ENCODE measurements at regions not wholly inside any gene's neighbourhood (a gene's known extent, or its start where the extent isn't known, plus 50 kb on each side); places are given as distances from the start of the nearest gene placed in this dataset.

GRCh38 chr4:116547632-116548031, 537.7 kb downstream of the TRAM1L1 start:
- H3K18ac ChIP-seq (ENCODE audit: insufficient read length, low read depth, low read length): no peak overlapping the region
- no peaks in the 10 kb centered on the region for H3K27me3 ChIP-seq (ENCODE audit: insufficient read depth, low read length)
- H2BK12ac ChIP-seq (ENCODE audit: insufficient read length, low read depth, low read length): no peak overlapping the region
- Mint-ChIP-seq H3K27me3 (ENCODE audit: low read depth) (no peaks in the 10 kb centered on the region), H3K9me3 (no peaks in the 10 kb centered on the region; a peak in 1 of 5 replicates), H3K36me3 (ENCODE audit: insufficient read depth in 1 of 3, low read depth in 3 of 3) (no peaks in the 10 kb centered on the region), H3K27ac (no peak overlapping the region), H3K4me3 (no peak overlapping the region), H3K4me1 (no peaks in the 10 kb centered on the region)
- no peak overlapping the region for H3K9ac ChIP-seq (ENCODE audit: extremely low read depth, insufficient read length, low read length)
- H3K27ac ChIP-seq (ENCODE audit: insufficient read length, low read depth, low read length): no peak overlapping the region
- H2BK20ac ChIP-seq (ENCODE audit: low read depth, low read length, poor library complexity, severe bottlenecking): no peak overlapping the region
- H3K4me2 ChIP-seq (ENCODE audit: insufficient read depth, insufficient read length, low read length): no peak overlapping the region
- H3K9me3 ChIP-seq (ENCODE audit: control insufficient read depth, low read depth, low read length): no peaks in the 10 kb centered on the region
- no peak overlapping the region for H2AFZ ChIP-seq (ENCODE audit: low read length)
- no peaks in the 10 kb centered on the region for H4K20me1 ChIP-seq (ENCODE audit: control insufficient read depth, insufficient read depth, insufficient read length)
- no CpG with 5 or more reads among the region's 2 CpGs for WGBS (ENCODE audit: extremely low coverage, insufficient read length, low lambda C conversion rate)
- no peaks in the 10 kb centered on the region for H3K4me1 ChIP-seq (ENCODE audit: insufficient read depth, low read length)
- no peak overlapping the region for H4K91ac ChIP-seq (ENCODE audit: insufficient read length, low read depth, low read length)
- H2AK5ac ChIP-seq (ENCODE audit: insufficient read length, low read length): no peak overlapping the region
- H3K23ac ChIP-seq (ENCODE audit: insufficient read length, low read depth, low read length): no peak overlapping the region
- no peaks in the 10 kb centered on the region for H3K23me2 ChIP-seq (ENCODE audit: insufficient read length, low read depth, low read length, poor library complexity, severe bottlenecking)
- H2BK120ac ChIP-seq (ENCODE audit: low read depth, low read length, poor library complexity, severe bottlenecking): no peak overlapping the region
- TF ChIP-seq CTCF (conservative IDR thresholded peaks at IDR 0.05): no peak
- H2BK15ac ChIP-seq (ENCODE audit: low read depth, low read length): no peak overlapping the region
- no peaks in the 10 kb centered on the region for H3K79me2 ChIP-seq (ENCODE audit: insufficient read depth, low read length)
- no peak overlapping the region for H3K4ac ChIP-seq (ENCODE audit: low read depth, low read length)
- no peak overlapping the region for H2BK5ac ChIP-seq (ENCODE audit: insufficient read length, low read length)
- H3T11ph ChIP-seq (ENCODE audit: low read length): no peak overlapping the region
- no peak overlapping the region for H3K14ac ChIP-seq (ENCODE audit: insufficient read depth, low read length)
- H4K5ac ChIP-seq (ENCODE audit: insufficient read length, low read depth, low read length): no peak overlapping the region
- H3K56ac ChIP-seq (ENCODE audit: insufficient read length, low read depth, low read length): no peak overlapping the region
- H3K79me1 ChIP-seq (ENCODE audit: insufficient read depth, low read depth, low read length, poor library complexity, severe bottlenecking): no peaks in the 10 kb centered on the region
- DNase-seq: no peak
- H4K8ac ChIP-seq (replicated peaks; ENCODE audit: insufficient read length, low read depth, low read length): no peak overlapping the region
